Activated CD4-positive, alpha-beta memory T cell treated with anti-CD3 and anti-CD28 coated beads, Interleukin-2, amount 10 ng/mL, durations not matched to agents 7 days and 5 days (primary cell): ENCODE measurements at regions not wholly inside any gene's neighbourhood (a gene's known extent, or its start where the extent isn't known, plus 50 kb on each side); places are given as distances from the start of the nearest gene placed in this dataset.
"Not testable (repeated sequence)": the region's sequence is repeated elsewhere in the genome, so short reads cannot be mapped to it uniquely, and the experiment has no call there.

Experiments used
- CTCF ChIA-PET: fragments of 350-600 bp; sonication (Branson Sonifier 250); formaldehyde crosslinking; loops from one replicate; lab custom pipeline; 2021; ENCODE audit warnings: antibody characterized with exemption, inconsistent platforms; lab: Charles Lee
- POLR2A ChIA-PET: fragments of 350-600 bp; sonication (Branson Sonifier 250); formaldehyde crosslinking; loops from one replicate; lab custom pipeline; 2021; ENCODE audit warnings: antibody characterized with exemption; lab: Charles Lee
- DNase-seq: peaks from one replicate; pipeline ENCODE4 v3.0.0-alpha.2; 2020
- H3K27ac Mint-ChIP-seq: one replicate; pipeline ENCODE4 v1.8.0; 2021; ENCODE audit warnings: mild to moderate bottlenecking, mixed read lengths
- H3K27me3 Mint-ChIP-seq: one replicate; pipeline ENCODE4 v1.8.0; 2021; ENCODE audit warnings: mixed read lengths
- H3K36me3 Mint-ChIP-seq: one replicate; pipeline ENCODE4 v1.8.0; 2021; ENCODE audit warnings: low read depth, mixed read lengths
- H3K4me1 Mint-ChIP-seq: one replicate; pipeline ENCODE4 v1.8.0; 2021; ENCODE audit warnings: mixed read lengths
- H3K4me3 Mint-ChIP-seq: one replicate; pipeline ENCODE4 v1.8.0; 2021; ENCODE audit warnings: mild to moderate bottlenecking, mixed read lengths
- H3K9me3 Mint-ChIP-seq: one replicate; pipeline ENCODE4 v1.8.0; 2021; ENCODE audit warnings: mixed read lengths

DNA sequence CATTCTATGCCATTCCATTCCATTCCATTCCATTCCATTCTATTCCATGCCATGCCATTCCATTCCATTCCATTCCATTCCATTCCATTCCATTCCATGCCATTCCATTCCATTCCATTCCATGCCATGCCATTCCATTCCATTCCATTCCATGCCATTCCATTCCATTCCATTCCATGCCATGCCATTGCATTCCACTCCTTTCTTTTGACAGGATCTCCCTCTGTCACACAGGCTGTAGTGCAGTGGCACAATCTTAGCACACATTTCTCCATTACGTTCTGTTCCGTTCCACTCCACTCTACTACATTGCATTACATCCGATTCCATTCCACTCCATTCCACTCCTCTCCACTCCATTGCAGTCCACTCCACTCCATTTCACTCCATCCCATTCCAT, 637.9 kb downstream of the TP53TG3F start:
- H3K27me3 Mint-ChIP-seq, DNase-seq, H3K4me3 Mint-ChIP-seq, H3K27ac Mint-ChIP-seq, POLR2A ChIA-PET, CTCF ChIA-PET, H3K4me1 Mint-ChIP-seq: not testable (repeated sequence)
- Mint-ChIP-seq H3K9me3 (peaks cover 66% of the 10 kb centered on the region), H3K36me3 (peaks cover 32% of the 10 kb centered on the region)

DNA sequence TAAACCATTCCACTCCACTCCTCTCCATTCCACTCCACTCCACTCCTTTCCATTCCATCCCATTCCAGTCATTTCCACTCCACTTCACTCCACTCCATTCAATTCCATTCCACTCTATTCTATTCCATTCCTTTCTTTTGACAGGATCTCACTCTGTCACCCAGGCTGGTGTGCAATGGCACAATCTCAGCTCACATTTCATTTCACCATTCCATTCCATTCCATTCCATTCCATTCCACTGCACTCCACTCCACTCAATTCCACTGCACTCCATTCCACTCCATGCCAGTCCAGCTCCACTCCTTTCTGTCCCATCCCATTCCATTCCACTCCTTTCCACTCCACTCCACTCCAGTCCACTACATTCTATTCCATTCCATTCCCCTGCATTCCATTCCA, 638.6 kb downstream of the TP53TG3F start:
- H3K4me3 Mint-ChIP-seq, DNase-seq, CTCF ChIA-PET, POLR2A ChIA-PET, H3K4me1 Mint-ChIP-seq, H3K27me3 Mint-ChIP-seq, H3K27ac Mint-ChIP-seq: not testable (repeated sequence)
- peaks cover 28% of the 10 kb centered on the region for H3K36me3 Mint-ChIP-seq
- peaks cover 59% of the 10 kb centered on the region for H3K9me3 Mint-ChIP-seq

DNA sequence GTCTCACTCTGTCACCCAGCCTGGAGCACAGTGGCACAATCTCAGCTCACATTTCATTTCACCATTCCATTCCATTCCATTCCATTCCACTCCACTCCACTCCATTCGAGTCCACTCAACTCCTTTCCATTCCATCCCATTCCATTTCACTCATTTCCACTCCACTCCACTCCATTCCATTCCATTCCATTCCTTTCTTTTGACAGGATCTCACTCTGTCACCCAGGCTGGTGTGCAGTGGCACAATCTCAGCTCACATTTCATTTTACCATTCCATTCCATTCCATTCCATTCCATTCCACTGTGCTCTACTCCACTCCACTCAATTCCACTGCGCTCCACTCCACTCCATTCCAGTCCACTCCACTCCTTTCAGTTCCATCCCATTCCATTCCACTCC, 639.6 kb downstream of the TP53TG3F start:
- H3K4me3 Mint-ChIP-seq, CTCF ChIA-PET, DNase-seq, H3K27me3 Mint-ChIP-seq, H3K27ac Mint-ChIP-seq, POLR2A ChIA-PET, H3K4me1 Mint-ChIP-seq: not testable (repeated sequence)
- Mint-ChIP-seq H3K36me3 (peaks cover 28% of the 10 kb centered on the region), H3K9me3 (peaks cover 60% of the 10 kb centered on the region)
